Endothelial cell of umbilical vein (primary cell): ENCODE measurements at regions not wholly inside any gene's neighbourhood (a gene's known extent, or its start where the extent isn't known, plus 50 kb on each side); places are given as distances from the start of the nearest gene placed in this dataset.

ENCODE experiments used
- BruUV-seq: library from RNA; stranded (reverse); fragments of 400-500 nt; replicated peaks from 2 replicates; lab custom pipeline; 2021; lab: Mats Ljungman, UMichigan
- CTCF ChIA-PET: fragments of 300-600, 350-600 bp; sonication (Branson Sonifier 250); formaldehyde crosslinking; loops from one replicate; lab custom pipeline; 2021; ENCODE audit warnings: antibody characterized with exemption, inconsistent platforms; lab: Charles Lee
- POLR2A ChIA-PET: fragments of 300-600, 350-600 bp; sonication (Branson Sonifier 250); formaldehyde crosslinking; loops from one replicate; lab custom pipeline; 2021; ENCODE audit warnings: antibody characterized with exemption, inconsistent platforms; lab: Charles Lee
- DNase-seq: peaks from one replicate; pipeline ENCODE4 v3.0.0-alpha.2; 2011; ENCODE audit warnings: low read depth, low spot score
- FAIRE-seq: peaks from 2 replicates; lab custom pipeline; 2011; peaks lifted over from hg19 to GRCh38; lab: Jason Lieb, UNC
- H2AFZ ChIP-seq: 2 replicates; pipeline ENCODE4 v1.6.0; 2012; ENCODE audit warnings: low read depth, low read length, control low read depth, inconsistent platforms
- H3K27ac ChIP-seq: 2 replicates; pipeline ENCODE4 v1.5.1; 2011; ENCODE audit warnings: low read depth, mild to moderate bottlenecking, control low read depth, low read length, moderate library complexity; ENCODE audit not compliant: insufficient read depth
- H3K27me3 ChIP-seq, 2 experiments: 2 replicates each; pipeline versions ENCODE4 v1.6.0 to v1.6.1; 2011; ENCODE audit warnings: low read length in 2 of 2, mixed read lengths in 1 of 2; ENCODE audit not compliant: control insufficient read depth in 2 of 2, insufficient read depth in 2 of 2
- H3K36me3 ChIP-seq, 2 experiments: 2 replicates in 1 of 2; 3 replicates in 1 of 2; pipeline ENCODE4 v1.5.1; 2011; ENCODE audit warnings: low read length in 2 of 2, mild to moderate bottlenecking in 1 of 2, moderate library complexity in 1 of 2; ENCODE audit not compliant: control insufficient read depth in 2 of 2, insufficient read depth in 2 of 2; ENCODE audit errors: extremely low read depth in 1 of 2
- H3K4me1 ChIP-seq: 3 replicates; pipeline ENCODE4 v1.5.1; 2011; ENCODE audit warnings: mild to moderate bottlenecking, low read length; ENCODE audit not compliant: control insufficient read depth, insufficient read depth; ENCODE audit errors: extremely low read depth
- H3K4me2 ChIP-seq: 2 replicates; pipeline ENCODE4 v1.6.1; 2011; ENCODE audit warnings: low read length, control low read depth, mixed read lengths; ENCODE audit not compliant: insufficient read depth
- H3K4me3 ChIP-seq, 3 experiments: fragments of 200-600 bp in 1 of 3; sonication (generic), shearing (Covaris generic) in 1 of 3; replicated peaks in 1 of 3; 2 replicates each; pipeline ENCODE4 v1.5.1; 2011 to 2016; ENCODE audit warnings: control low read depth in 3 of 3, low read length in 3 of 3, mild to moderate bottlenecking in 2 of 3, inconsistent platforms in 1 of 3, low read depth in 1 of 3, moderate library complexity in 1 of 3; ENCODE audit not compliant: insufficient read depth in 1 of 3
- H3K79me2 ChIP-seq: 2 replicates; pipeline ENCODE4 v1.6.0; 2012; ENCODE audit warnings: low read length, inconsistent platforms; ENCODE audit not compliant: control insufficient read depth, insufficient read depth
- H3K9ac ChIP-seq: replicated peaks from 2 replicates; pipeline ENCODE3; 2011; ENCODE audit warnings: low read length, control low read depth; ENCODE audit not compliant: insufficient read depth; ENCODE audit errors: extremely low read depth
- H3K9me1 ChIP-seq: replicated peaks from 3 replicates; pipeline ENCODE4 v1.6.0; 2011; ENCODE audit warnings: mild to moderate bottlenecking, low read length; ENCODE audit not compliant: control insufficient read depth, insufficient read depth; ENCODE audit errors: extremely low read depth
- H3K9me3 ChIP-seq: replicated peaks from 2 replicates; pipeline ENCODE4 v1.5.1; 2012; ENCODE audit warnings: low read length, inconsistent platforms; ENCODE audit not compliant: control insufficient read depth, insufficient read depth
- H4K20me1 ChIP-seq: replicated peaks from 2 replicates; pipeline ENCODE3; 2011; ENCODE audit warnings: mild to moderate bottlenecking, low read length; ENCODE audit not compliant: control insufficient read depth, insufficient read depth; ENCODE audit errors: extremely low read depth
- EZH2 ChIP-seq: IDR thresholded peaks from 2 replicates; pipeline ENCODE4 v1.6.1; 2012; ENCODE audit warnings: borderline replicate concordance, low read depth, mild to moderate bottlenecking, moderate library complexity, low read length, inconsistent platforms; ENCODE audit not compliant: severe bottlenecking
- FOS ChIP-seq: IDR thresholded peaks from 2 replicates; pipeline ENCODE4 v1.6.1; 2011; ENCODE audit warnings: mild to moderate bottlenecking, low read length, moderate library complexity, borderline replicate concordance; ENCODE audit not compliant: insufficient read depth
- GATA2 ChIP-seq: IDR thresholded peaks from 2 replicates; pipeline ENCODE4 v1.7.0; 2011; ENCODE audit warnings: low read depth, mild to moderate bottlenecking, moderate library complexity, mixed read lengths, low read length; ENCODE audit not compliant: insufficient read length, insufficient read depth
- JUN ChIP-seq: IDR thresholded peaks from 2 replicates; pipeline ENCODE4 v1.6.1; 2011; ENCODE audit warnings: borderline replicate concordance, low read depth; ENCODE audit not compliant: insufficient read length, insufficient read depth
- MAX ChIP-seq: IDR thresholded peaks from 2 replicates; pipeline ENCODE4 v1.6.1; 2011; ENCODE audit not compliant: insufficient read depth, insufficient read length
- MYC ChIP-seq: IDR thresholded peaks from one replicate; pipeline ENCODE4 v1.6.1; 2011; ENCODE audit warnings: mild to moderate bottlenecking, low read depth, low read length
- POLR2A ChIP-seq: IDR thresholded peaks from 2 replicates; pipeline ENCODE4 v1.6.1; 2012; ENCODE audit warnings: low read depth, mild to moderate bottlenecking, control low read depth, low read length
- POLR2AphosphoS5 ChIP-seq: IDR thresholded peaks from 2 replicates; pipeline ENCODE4 v1.6.1; 2012; ENCODE audit warnings: low read depth, mild to moderate bottlenecking, control low read depth, low read length, moderate library complexity; ENCODE audit not compliant: insufficient read depth
- dilution Hi-C: fragments of 300-500 bp; cut with MboI; formaldehyde crosslinking; loops from one replicate; pipeline ENCODE4 v1.15.0; 2019; ENCODE audit warnings: low sequenced_read_pairs; ENCODE audit not compliant: extremely low pct_ligation_motif_present
- intact Hi-C: fragments of 100-400 bp; cut with micrococcal nuclease; formaldehyde crosslinking; loops from one replicate; pipeline ENCODE4 v1.10.0; 2022
- TF ChIP-seq, protein P1 (sequence below), 2 donors: IDR thresholded peaks; 1 replicate in 1 of 2; 2 replicates in 1 of 2; pipeline ENCODE4 v1.5.1; 2011; ENCODE audit warnings: low read length in 2 of 2, mild to moderate bottlenecking in 2 of 2, moderate library complexity in 2 of 2, control low read depth in 1 of 2, inconsistent platforms in 1 of 2, low read depth in 1 of 2; ENCODE audit not compliant: insufficient read depth in 1 of 2; ENCODE audit errors: extremely low read depth in 1 of 2

DNA sequence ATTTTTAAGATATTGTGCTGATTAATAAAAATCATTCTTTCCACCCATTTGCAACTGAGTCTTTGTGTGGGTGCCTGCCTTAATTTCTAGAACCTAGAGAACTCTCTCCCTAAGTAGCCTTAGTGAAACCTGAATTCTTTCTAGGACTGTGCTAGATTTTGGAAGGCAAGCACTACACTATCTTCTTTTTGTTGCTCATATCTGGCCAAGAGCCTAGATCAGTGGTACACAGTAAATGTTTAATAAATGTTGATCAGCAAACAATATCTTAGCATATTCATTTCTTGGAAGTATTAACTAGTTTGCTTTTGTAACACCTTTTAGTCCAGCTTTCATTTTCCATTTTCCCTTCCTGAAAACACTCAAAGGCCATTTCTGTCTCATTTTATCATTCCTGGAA lies 108.5 kb upstream of the CARMIL1 start:
- POLR2A ChIA-PET: no interaction called here
- Histone ChIP-seq H2AFZ (no peak overlapping the region), H3K4me2 (no peak overlapping the region), H4K20me1 (no peaks in the 10 kb centered on the region), H3K79me2 (no peaks in the 10 kb centered on the region), H3K27ac (no peak overlapping the region), H3K4me1 (peaks cover 28% of the 10 kb centered on the region), H3K9ac (no peak overlapping the region), H3K27me3 (no peaks in the 10 kb centered on the region), H3K9me1 (no peaks in the 10 kb centered on the region), H3K4me3 (no peak overlapping the region), H3K9me3 (no peaks in the 10 kb centered on the region), H3K36me3 (no peaks in the 10 kb centered on the region)
- dilution Hi-C loops (no loop called here), intact Hi-C loops (loop anchor here (10.0 kb wide), 1 partner anchor 396 kb away; the partner anchor contains the start of gene GMNN)
- FAIRE-seq (no peak), DNase-seq (no peak)
- CTCF ChIA-PET: no interaction called here
- TF ChIP-seq POLR2A (no peak), EZH2 (no peak), POLR2AphosphoS5 (no peak), JUN (no peak), GATA2 (no peak)
- TF ChIP-seq, protein P1, sequence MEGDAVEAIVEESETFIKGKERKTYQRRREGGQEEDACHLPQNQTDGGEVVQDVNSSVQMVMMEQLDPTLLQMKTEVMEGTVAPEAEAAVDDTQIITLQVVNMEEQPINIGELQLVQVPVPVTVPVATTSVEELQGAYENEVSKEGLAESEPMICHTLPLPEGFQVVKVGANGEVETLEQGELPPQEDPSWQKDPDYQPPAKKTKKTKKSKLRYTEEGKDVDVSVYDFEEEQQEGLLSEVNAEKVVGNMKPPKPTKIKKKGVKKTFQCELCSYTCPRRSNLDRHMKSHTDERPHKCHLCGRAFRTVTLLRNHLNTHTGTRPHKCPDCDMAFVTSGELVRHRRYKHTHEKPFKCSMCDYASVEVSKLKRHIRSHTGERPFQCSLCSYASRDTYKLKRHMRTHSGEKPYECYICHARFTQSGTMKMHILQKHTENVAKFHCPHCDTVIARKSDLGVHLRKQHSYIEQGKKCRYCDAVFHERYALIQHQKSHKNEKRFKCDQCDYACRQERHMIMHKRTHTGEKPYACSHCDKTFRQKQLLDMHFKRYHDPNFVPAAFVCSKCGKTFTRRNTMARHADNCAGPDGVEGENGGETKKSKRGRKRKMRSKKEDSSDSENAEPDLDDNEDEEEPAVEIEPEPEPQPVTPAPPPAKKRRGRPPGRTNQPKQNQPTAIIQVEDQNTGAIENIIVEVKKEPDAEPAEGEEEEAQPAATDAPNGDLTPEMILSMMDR (IDR thresholded peaks at IDR 0.05; ENCODE audit: extremely low read depth in 1 of 2, insufficient read depth in 1 of 2, low read depth in 1 of 2, low read length in 2 of 2): no peak
- no TSS peak for BruUV-seq

DNA sequence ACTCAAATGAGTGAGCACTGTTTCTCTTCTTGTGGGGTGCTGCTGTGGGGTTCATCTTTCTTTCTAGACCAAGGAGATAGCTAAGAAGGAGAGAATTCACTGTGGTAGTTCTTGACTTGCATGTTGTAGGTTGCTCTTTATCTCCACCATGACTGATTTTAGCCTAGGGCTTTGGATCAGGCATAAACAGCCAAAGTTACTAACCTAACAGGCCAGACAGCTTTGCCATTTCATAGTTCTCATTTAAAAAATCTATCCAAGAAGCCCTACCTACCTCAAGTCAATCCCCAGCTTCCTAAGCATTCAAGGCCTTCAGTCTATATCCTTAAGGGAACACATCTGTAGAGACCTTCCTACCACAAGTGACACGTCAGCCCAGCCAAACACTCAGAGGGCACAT lies 107.9 kb upstream of the CARMIL1 start:
- intact Hi-C loops: loop anchor here (10.0 kb wide), 1 partner anchor 396 kb away; the partner anchor contains the start of gene GMNN
- Histone ChIP-seq H3K36me3 (no peaks in the 10 kb centered on the region), H4K20me1 (no peaks in the 10 kb centered on the region), H3K9me1 (no peaks in the 10 kb centered on the region), H3K4me3 (no peak overlapping the region), H2AFZ (no peak overlapping the region), H3K4me1 (peaks cover 34% of the 10 kb centered on the region), H3K9me3 (no peaks in the 10 kb centered on the region), H3K27me3 (no peaks in the 10 kb centered on the region), H3K79me2 (no peaks in the 10 kb centered on the region), H3K9ac (no peak overlapping the region), H3K27ac (no peak overlapping the region), H3K4me2 (no peak overlapping the region)
- DNase-seq: no peak
- BruUV-seq: no TSS peak
- CTCF ChIA-PET: no interaction called here
- dilution Hi-C loops: no loop called here
- TF ChIP-seq EZH2: no peak
- no peak for TF ChIP-seq FOS
- no peak for TF ChIP-seq MYC
- TF ChIP-seq POLR2AphosphoS5: no peak
- TF ChIP-seq GATA2: no peak
- TF ChIP-seq POLR2A: no peak
- TF ChIP-seq, protein P1 (IDR thresholded peaks at IDR 0.05; ENCODE audit: extremely low read depth in 1 of 2, insufficient read depth in 1 of 2, low read depth in 1 of 2, low read length in 2 of 2): no peak
- TF ChIP-seq MAX: no peak
- FAIRE-seq: no peak
- POLR2A ChIA-PET: no interaction called here
